H1 (cell line): ENCODE measurements at regions not wholly inside any gene's neighbourhood (a gene's known extent, or its start where the extent isn't known, plus 50 kb on each side); places are given as distances from the start of the nearest gene placed in this dataset.

Experiments used
- CTCF ChIA-PET: fragments of 300-600 bp; sonication (Branson Sonifier 250); formaldehyde crosslinking; loops from one replicate; lab custom pipeline; 2021; ENCODE audit not compliant: partially characterized antibody; lab: Charles Lee
- POLR2A ChIA-PET: fragments of 300-600 bp; sonication (Branson Sonifier 250); formaldehyde crosslinking; loops from one replicate; lab custom pipeline; 2021; ENCODE audit warnings: inconsistent platforms; ENCODE audit not compliant: partially characterized antibody; lab: Charles Lee
- DNase-seq, 2 experiments: peaks; one replicate each; pipeline versions ENCODE4 v3.0.0 to v3.0.0-alpha.2; 2010 to 2022; ENCODE audit warnings: low spot score in 2 of 2, low read depth in 1 of 2, mixed read lengths in 1 of 2
- FAIRE-seq: peaks from 2 replicates; lab custom pipeline; 2011; peaks lifted over from hg19 to GRCh38; lab: Jason Lieb, UNC
- H2AFZ ChIP-seq: 2 replicates; pipeline ENCODE4 v1.8.1; 2012; ENCODE audit warnings: low read length, inconsistent platforms
- H2AK5ac ChIP-seq: 2 replicates; pipeline ENCODE4 v1.6.1; 2013; ENCODE audit warnings: low read depth, low read length
- H2BK120ac ChIP-seq: replicated peaks from 2 replicates; pipeline ENCODE3; 2013; ENCODE audit warnings: low read depth, low read length, inconsistent platforms
- H2BK12ac ChIP-seq: 2 replicates; pipeline ENCODE4 v1.6.1; 2013; ENCODE audit warnings: low read depth, low read length
- H2BK15ac ChIP-seq: 2 replicates; pipeline ENCODE4 v1.6.1; 2013; ENCODE audit warnings: low read length
- H2BK20ac ChIP-seq: 2 replicates; pipeline ENCODE4 v1.6.1; 2013; ENCODE audit warnings: low read length
- H2BK5ac ChIP-seq: 2 replicates; pipeline ENCODE4 v1.6.1; 2013; ENCODE audit warnings: low read depth, low read length
- H3K14ac ChIP-seq: 2 replicates; pipeline ENCODE4 v1.6.1; 2013; ENCODE audit warnings: inconsistent platforms; ENCODE audit not compliant: insufficient read length
- H3K18ac ChIP-seq: 2 replicates; pipeline ENCODE4 v1.6.1; 2013; ENCODE audit warnings: low read length; ENCODE audit errors: extremely low read depth
- H3K23ac ChIP-seq: 2 replicates; pipeline ENCODE4 v1.6.1; 2013; ENCODE audit warnings: inconsistent platforms; ENCODE audit not compliant: insufficient read length
- H3K23me2 ChIP-seq: 2 replicates; pipeline ENCODE4 v1.6.1; 2013; ENCODE audit warnings: low read depth, low read length
- H3K27ac ChIP-seq: 2 replicates; pipeline ENCODE4 v1.6.1; 2011; ENCODE audit warnings: low read depth, low read length, inconsistent platforms
- H3K27me3 ChIP-seq, 4 experiments: replicated peaks in 1 of 4; 1 replicate in 1 of 4; 2 replicates in 3 of 4; pipeline versions ENCODE4 v1.6.1 to v1.8.1; 2011 to 2013; ENCODE audit warnings: low read length in 3 of 4, mild to moderate bottlenecking in 3 of 4, inconsistent platforms in 2 of 4, mixed read lengths in 2 of 4, moderate library complexity in 1 of 4; ENCODE audit not compliant: control insufficient read depth in 3 of 4, insufficient read depth in 3 of 4; ENCODE audit errors: extremely low read depth in 1 of 4
- H3K36me3 ChIP-seq, 4 experiments: 2 replicates each; pipeline versions ENCODE4 v1.6.1 to v1.8.1; 2011 to 2013; ENCODE audit warnings: mild to moderate bottlenecking in 4 of 4, low read length in 3 of 4, moderate library complexity in 2 of 4, control low read depth in 1 of 4, inconsistent platforms in 1 of 4; ENCODE audit not compliant: insufficient read depth in 4 of 4, control insufficient read depth in 2 of 4
- H3K4ac ChIP-seq: replicated peaks from 2 replicates; pipeline ENCODE3; 2013; ENCODE audit warnings: low read length, low read depth, mixed read lengths, inconsistent platforms; ENCODE audit not compliant: insufficient read length
- H3K4me1 ChIP-seq, 4 experiments: replicated peaks in 1 of 4; 1 replicate in 1 of 4; 2 replicates in 3 of 4; pipeline versions ENCODE4 v1.6.1 to v1.8.1; 2011 to 2013; ENCODE audit warnings: low read length in 3 of 4, inconsistent platforms in 2 of 4, mixed read lengths in 1 of 4; ENCODE audit not compliant: insufficient read depth in 4 of 4, control insufficient read depth in 3 of 4
- H3K4me2 ChIP-seq, 2 experiments: 2 replicates each; pipeline versions ENCODE4 v1.6.1 to v1.8.1; 2011 to 2013; ENCODE audit warnings: low read depth in 2 of 2, low read length in 2 of 2, control low read depth in 1 of 2, inconsistent platforms in 1 of 2, mild to moderate bottlenecking in 1 of 2; ENCODE audit not compliant: insufficient read depth in 1 of 2
- H3K4me3 ChIP-seq, 4 experiments: fragments of 200-600, 300-600 bp in 1 of 4; sonication (generic), shearing (Covaris generic), sonication (Bioruptor Twin) in 1 of 4; 2 replicates each; pipeline versions ENCODE4 v1.5.1 to v1.8.1; 2011 to 2016; ENCODE audit warnings: low read length in 4 of 4, low read depth in 3 of 4, control low read depth in 2 of 4, inconsistent platforms in 2 of 4, mild to moderate bottlenecking in 2 of 4, mixed read lengths in 1 of 4, moderate library complexity in 1 of 4; ENCODE audit not compliant: insufficient read depth in 2 of 4; ENCODE audit errors: extremely low read depth in 1 of 4
- H3K56ac ChIP-seq: replicated peaks from 2 replicates; pipeline ENCODE3; 2013; ENCODE audit warnings: low read depth, mild to moderate bottlenecking, mixed read lengths, low read length, inconsistent platforms; ENCODE audit not compliant: insufficient read length
- H3K79me1 ChIP-seq: 2 replicates; pipeline ENCODE4 v1.6.1; 2013; ENCODE audit warnings: low read depth, low read length, control low read depth
- H3K79me2 ChIP-seq, 2 experiments: 2 replicates each; pipeline versions ENCODE4 v1.6.1 to v1.8.1; 2012 to 2013; ENCODE audit warnings: low read length in 2 of 2, mild to moderate bottlenecking in 2 of 2, inconsistent platforms in 1 of 2; ENCODE audit not compliant: insufficient read depth in 2 of 2, control insufficient read depth in 1 of 2
- H3K9ac ChIP-seq, 4 experiments: replicated peaks in 1 of 4; 1 replicate in 1 of 4; 2 replicates in 3 of 4; pipeline versions ENCODE4 v1.6.1 to v1.8.1; 2011 to 2013; ENCODE audit warnings: low read depth in 3 of 4, low read length in 3 of 4, control low read depth in 2 of 4, mild to moderate bottlenecking in 2 of 4, moderate library complexity in 2 of 4, inconsistent platforms in 1 of 4; ENCODE audit errors: extremely low read depth in 1 of 4
- H3K9me3 ChIP-seq, 2 experiments: 2 replicates each; pipeline versions ENCODE4 v1.6.1 to v1.8.1; 2012 to 2013; ENCODE audit warnings: mild to moderate bottlenecking in 2 of 2, moderate library complexity in 2 of 2, control low read depth in 1 of 2, inconsistent platforms in 1 of 2, low read depth in 1 of 2, low read length in 1 of 2, mixed read lengths in 1 of 2; ENCODE audit not compliant: insufficient read depth in 2 of 2
- H4K20me1 ChIP-seq, 2 experiments: replicated peaks in 1 of 2; 2 replicates each; pipeline versions ENCODE3 to v1.8.1; 2011 to 2013; ENCODE audit warnings: inconsistent platforms in 2 of 2, low read length in 2 of 2, mild to moderate bottlenecking in 1 of 2; ENCODE audit not compliant: insufficient read depth in 2 of 2, control insufficient read depth in 1 of 2
- H4K5ac ChIP-seq: 2 replicates; pipeline ENCODE4 v1.6.1; 2013; ENCODE audit warnings: low read length, low read depth, mixed read lengths, inconsistent platforms; ENCODE audit not compliant: insufficient read length
- H4K8ac ChIP-seq: 2 replicates; pipeline ENCODE4 v1.8.0; 2013; ENCODE audit warnings: mild to moderate bottlenecking, moderate library complexity, low read length, inconsistent platforms; ENCODE audit not compliant: insufficient read depth; ENCODE audit errors: extremely low read depth
- H4K91ac ChIP-seq: replicated peaks from 2 replicates; pipeline ENCODE3; 2013; ENCODE audit warnings: low read length, mixed read lengths, inconsistent platforms; ENCODE audit not compliant: insufficient read length
- CTCF ChIP-seq, 3 experiments: IDR thresholded peaks; 1 replicate in 2 of 3; 2 replicates in 1 of 3; pipeline versions ENCODE4 v1.5.1 to v1.6.1; 2011; ENCODE audit warnings: low read length in 3 of 3, mild to moderate bottlenecking in 3 of 3, inconsistent platforms in 2 of 3, low read depth in 1 of 3, moderate library complexity in 1 of 3; ENCODE audit not compliant: insufficient read depth in 1 of 3; ENCODE audit errors: control extremely low read depth in 1 of 3
- EP300 ChIP-seq, 2 experiments: IDR thresholded peaks; 1 replicate in 1 of 2; 2 replicates in 1 of 2; pipeline ENCODE4 v1.6.1; 2011 to 2012; ENCODE audit warnings: low read depth in 2 of 2, low read length in 2 of 2, mild to moderate bottlenecking in 2 of 2, borderline replicate concordance in 1 of 2, inconsistent platforms in 1 of 2, moderate library complexity in 1 of 2
- EZH2 ChIP-seq: fragments of 200-600 bp; sonication (generic); IDR thresholded peaks from 2 replicates; pipeline ENCODE4 v1.7.1; 2012; ENCODE audit warnings: low read depth, mild to moderate bottlenecking, moderate library complexity, low read length, inconsistent platforms; ENCODE audit not compliant: severe bottlenecking
- GTF2F1 ChIP-seq: IDR thresholded peaks from 2 replicates; pipeline ENCODE4 v1.6.1; 2012; ENCODE audit warnings: low read depth, low read length, improper control_type of control experiment, borderline replicate concordance
- HDAC6 ChIP-seq: IDR thresholded peaks from one replicate; pipeline ENCODE4 v1.7.1; 2012; ENCODE audit warnings: low read depth, mild to moderate bottlenecking, inconsistent platforms, low read length, moderate library complexity
- KDM1A ChIP-seq: fragments of 200-600, 300-600 bp; sonication (generic); IDR thresholded peaks from 2 replicates; pipeline ENCODE4 v1.7.1; 2016; ENCODE audit warnings: mild to moderate bottlenecking, low read length, borderline replicate concordance
- MAX ChIP-seq: IDR thresholded peaks from 2 replicates; pipeline ENCODE4 v1.6.1; 2012; ENCODE audit warnings: inconsistent platforms
- POLR2A ChIP-seq, 2 experiments: IDR thresholded peaks; 1 replicate in 1 of 2; 2 replicates in 1 of 2; pipeline ENCODE4 v1.6.1; 2011; ENCODE audit warnings: low read depth in 2 of 2, low read length in 2 of 2, mild to moderate bottlenecking in 2 of 2; ENCODE audit errors: control extremely low read depth in 1 of 2
- POU5F1 ChIP-seq: IDR thresholded peaks from 2 replicates; pipeline ENCODE4 v1.6.1; 2011; ENCODE audit warnings: low read depth, mild to moderate bottlenecking, low read length, moderate library complexity
- RAD21 ChIP-seq, 2 experiments: IDR thresholded peaks in 1 of 2; conservative IDR thresholded peaks in 1 of 2; 2 replicates each; pipeline ENCODE4 v1.6.1; 2011; ENCODE audit warnings: low read depth in 2 of 2, low read length in 2 of 2, improper control_type of control experiment in 1 of 2, inconsistent platforms in 1 of 2, mild to moderate bottlenecking in 1 of 2, moderate library complexity in 1 of 2
- SAP30 ChIP-seq: fragments of 300-600 bp; sonication (generic); IDR thresholded peaks from 2 replicates; pipeline ENCODE4 v1.7.1; 2012; ENCODE audit warnings: low read length, moderate library complexity, mild to moderate bottlenecking, inconsistent platforms; ENCODE audit not compliant: insufficient read depth, insufficient replicate concordance
- WGBS, 2 experiments: shearing (Covaris generic) in 1 of 2; methylation state at CpG; one replicate each; pipeline versions ENCODE4 v1.1.6 to v1.1.7; 2013 to 2015; ENCODE audit warnings: low lambda C conversion rate in 2 of 2, mixed read lengths in 2 of 2, inconsistent platforms in 1 of 2, low coverage in 1 of 2, missing lambda C conversion rate in 1 of 2; ENCODE audit not compliant: insufficient replicate concordance in 2 of 2, insufficient coverage in 1 of 2, insufficient read length in 1 of 2; ENCODE audit errors: extremely low coverage in 1 of 2, missing lambda C conversion rate in 1 of 2; 5-methylcytosine and 5-hydroxymethylcytosine counted together

DNA sequence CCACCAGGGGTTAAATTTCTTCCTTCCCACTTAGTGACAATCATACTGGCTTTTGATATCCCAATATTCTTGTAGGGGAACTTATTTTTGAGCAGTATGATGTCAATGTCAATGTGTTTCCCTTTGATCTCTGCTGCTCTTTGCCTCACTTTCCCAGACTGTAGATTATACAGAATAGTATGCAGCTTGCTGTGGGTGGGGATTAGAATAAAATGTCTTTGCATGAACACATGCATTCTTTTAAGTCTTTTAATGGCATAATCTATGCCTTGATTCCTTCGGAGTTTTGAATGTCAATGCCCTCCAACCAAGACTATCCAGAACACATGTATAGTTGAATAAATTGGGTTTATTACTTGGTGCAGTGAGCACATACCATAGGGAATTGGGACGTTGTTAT is 125.5 kb downstream of the IL20RB start:
- Histone ChIP-seq H2AFZ (no peak overlapping the region), H4K91ac (no peak overlapping the region), H2BK15ac (no peak overlapping the region), H3K27ac (no peak overlapping the region), H3K9me3 (no peaks in the 10 kb centered on the region), H3K14ac (no peak overlapping the region), H3K23me2 (no peaks in the 10 kb centered on the region; the same call in 1 of the 2 replicates), H3K79me2 (no peaks in the 10 kb centered on the region), H3K27me3 (no peaks in the 10 kb centered on the region), H2BK20ac (no peak overlapping the region), H3K36me3 (no peaks in the 10 kb centered on the region), H4K5ac (no peak overlapping the region), H4K20me1 (no peaks in the 10 kb centered on the region), H2BK5ac (no peak overlapping the region), H2BK12ac (no peak overlapping the region), H2BK120ac (no peak overlapping the region), H3K9ac (no peak overlapping the region), H4K8ac (no peak overlapping the region), H2AK5ac (no peak overlapping the region), H3K23ac (no peak overlapping the region), H3K4me1 (no peaks in the 10 kb centered on the region), H3K56ac (no peak overlapping the region), H3K18ac (no peak overlapping the region), H3K4ac (no peak overlapping the region), H3K4me3 (no peak overlapping the region), H3K4me2 (no peak overlapping the region), H3K79me1 (no peaks in the 10 kb centered on the region)
- POLR2A ChIA-PET = interaction anchor here (1.3 kb wide), 1 partner anchor 11 kb away, joined by 3 read pairs; no protein-coding TSS in a partner anchor
- DNase-seq (no peak), FAIRE-seq (no peak)
- 89 to 100% methylated on average over 1 to 2 of the region's 2 CpGs for WGBS, 2 experiments
- CTCF ChIA-PET = interaction anchor here (1.0 to 1.7 kb wide), 3 partner anchors 14 to 93 kb away, joined by 3 to 8 read pairs (median 3); no protein-coding TSS in a partner anchor
- TF ChIP-seq GTF2F1 (no peak), RAD21 (IDR thresholded peaks at IDR 0.05 in 1 of 2, conservative IDR thresholded peaks at IDR 0.05 in 1 of 2; ENCODE audit: low read depth in 2 of 2, low read length in 2 of 2) (no peak), POU5F1 (no peak), POLR2A (IDR thresholded peaks at IDR 0.05; ENCODE audit: control extremely low read depth in 1 of 2, low read depth in 2 of 2, low read length in 2 of 2) (no peak), EZH2 (no peak), SAP30 (no peak), MAX (no peak), KDM1A (no peak), CTCF (IDR thresholded peaks at IDR 0.05; ENCODE audit: control extremely low read depth in 1 of 3, insufficient read depth in 1 of 3, low read depth in 1 of 3, low read length in 3 of 3) (no peak), HDAC6 (no peak), EP300 (IDR thresholded peaks at IDR 0.05; ENCODE audit: borderline replicate concordance in 1 of 2, low read depth in 2 of 2, low read length in 2 of 2) (no peak)
